ENCODE measurements at regions not wholly inside any gene's neighbourhood (a gene's known extent, or its start where the extent isn't known, plus 50 kb on each side); places are given as distances from the start of the nearest gene placed in this dataset.

- Histone ChIP-seq H3K9me2 (ENCODE audit: insufficient read depth) (no peaks in the 10 kb centered on the region), H3K79me2 (replicated peaks; ENCODE audit: insufficient read depth) (no peaks in the 10 kb centered on the region), H3K4me3 (no peak overlapping the region), H2AFZ (peak overlapping the region; percentile 29; the same call in 1 of the 2 replicates), H3K4me1 (ENCODE audit: insufficient read depth) (peaks cover 8% of the 10 kb centered on the region; the same call in 1 of the 2 replicates), H3K27me3 (ENCODE audit: insufficient read depth) (no peaks in the 10 kb centered on the region), H3K27ac (ENCODE audit: low read depth) (no peak overlapping the region), H3K4me2 (no peak overlapping the region), H4K20me1 (replicated peaks; ENCODE audit: insufficient read depth) (no peaks in the 10 kb centered on the region), H3K36me3 (ENCODE audit: insufficient read depth) (no peaks in the 10 kb centered on the region), H3F3A (replicated peaks; ENCODE audit: low read depth) (no peaks in the 10 kb centered on the region)
- H3K4me1 Mint-ChIP-seq: peaks cover 14% of the 10 kb centered on the region
- no peak overlapping the region for H3K27ac Mint-ChIP-seq
- no peak for TF ChIP-seq ZNF114 (CRISPR knock-in tag; IDR thresholded peaks at IDR 0.05)
- no peak for TF ChIP-seq STAT1 (IDR thresholded peaks at IDR 0.05; ENCODE audit: unreplicated experiment)
- TF ChIP-seq CTCF (conservative IDR thresholded peaks at IDR 0.05; ENCODE audit: low read depth in 2 of 2): no peak
- TF ChIP-seq CREB1 (CRISPR knock-in tag; IDR thresholded peaks at IDR 0.05; ENCODE audit: low read depth): no peak
- TF ChIP-seq NANOG (IDR thresholded peaks at IDR 0.05; ENCODE audit: borderline replicate concordance): no peak
- no peak for TF ChIP-seq POLR2AphosphoS5 (IDR thresholded peaks at IDR 0.05; ENCODE audit: low read depth)
- no peak for TF ChIP-seq ZNF331 (CRISPR knock-in tag; IDR thresholded peaks at IDR 0.05; ENCODE audit: low read depth)
- no peak for TF ChIP-seq EZH2 (IDR thresholded peaks at IDR 0.05; ENCODE audit: low read depth, unreplicated experiment)
- TF ChIP-seq REST (IDR thresholded peaks at IDR 0.05; ENCODE audit: unreplicated experiment): no peak
- H3K4me3 Mint-ChIP-seq: no peak overlapping the region
- DNase-seq (ENCODE audit: low spot score): no peak
- peaks cover 4% of the 10 kb centered on the region; the same call in 2 of the 3 replicates for H3K36me3 Mint-ChIP-seq (ENCODE audit: low read depth)
- ATAC-seq: no peak
- peaks cover 8% of the 10 kb centered on the region; the same call in 1 of the 3 replicates for H3K9me3 Mint-ChIP-seq
- H3K27me3 Mint-ChIP-seq (ENCODE audit: insufficient read depth, low read depth, poor library complexity): peaks cover 2% of the 10 kb centered on the region
These were observed 771.0 kb downstream of the PDCD6IP start for GRCh38 chr3:34569437-34569836.

GRCh38 chr3:34570916-34571705, 772.7 kb downstream of the PDCD6IP start:
- Histone ChIP-seq H3K27ac (ENCODE audit: low read depth) (no peak overlapping the region), H3K27me3 (ENCODE audit: insufficient read depth) (no peaks in the 10 kb centered on the region), H2AFZ (no peak overlapping the region), H3F3A (replicated peaks; ENCODE audit: low read depth) (no peaks in the 10 kb centered on the region), H4K20me1 (replicated peaks; ENCODE audit: insufficient read depth) (no peaks in the 10 kb centered on the region), H3K4me3 (no peak overlapping the region), H3K9me2 (ENCODE audit: insufficient read depth) (no peaks in the 10 kb centered on the region), H3K4me1 (ENCODE audit: insufficient read depth) (peaks cover 8% of the 10 kb centered on the region; the same call in 1 of the 2 replicates), H3K79me2 (replicated peaks; ENCODE audit: insufficient read depth) (no peaks in the 10 kb centered on the region), H3K4me2 (no peak overlapping the region), H3K36me3 (ENCODE audit: insufficient read depth) (no peaks in the 10 kb centered on the region)
- H3K36me3 Mint-ChIP-seq (ENCODE audit: low read depth): no peaks in the 10 kb centered on the region
- H3K27ac Mint-ChIP-seq: no peak overlapping the region
- no peak for DNase-seq (ENCODE audit: low spot score)
- 0 out of 3 replicates have a peak, but pooled peaks cover under 1% of the 10 kb centered on the region for H3K9me3 Mint-ChIP-seq
- no peak for ATAC-seq
- no peak overlapping the region for H3K4me3 Mint-ChIP-seq
- peaks cover 14% of the 10 kb centered on the region for H3K4me1 Mint-ChIP-seq
- H3K27me3 Mint-ChIP-seq (ENCODE audit: insufficient read depth, low read depth, poor library complexity): peaks cover 2% of the 10 kb centered on the region
- no peak for TF ChIP-seq ZNF331 (CRISPR knock-in tag; IDR thresholded peaks at IDR 0.05; ENCODE audit: low read depth)
- no peak for TF ChIP-seq POLR2AphosphoS5 (IDR thresholded peaks at IDR 0.05; ENCODE audit: low read depth)
- no peak for TF ChIP-seq REST (IDR thresholded peaks at IDR 0.05; ENCODE audit: unreplicated experiment)
- no peak for TF ChIP-seq EZH2 (IDR thresholded peaks at IDR 0.05; ENCODE audit: low read depth, unreplicated experiment)
- no peak for TF ChIP-seq ZNF114 (CRISPR knock-in tag; IDR thresholded peaks at IDR 0.05)
- TF ChIP-seq CTCF (conservative IDR thresholded peaks at IDR 0.05; ENCODE audit: low read depth in 2 of 2): no peak
- TF ChIP-seq EZH2phosphoT487 (IDR thresholded peaks at IDR 0.05; ENCODE audit: unreplicated experiment): no peak

All from GM23338 (cell line).